NCI-H82 treated with DMSO at 0.1 percent for 48 hours (cell line): ENCODE measurements at regions not wholly inside any gene's neighbourhood (a gene's known extent, or its start where the extent isn't known, plus 50 kb on each side); places are given as distances from the start of the nearest gene placed in this dataset.

Experiments used
- DNase-seq: peaks from one replicate; lab custom pipeline; 2025; ENCODE audit not compliant: unreplicated experiment; lab: John Stamatoyannopoulos, UW

- no peak for DNase-seq
Measured at GRCh38 chr1:157292809-157293564, 154.8 kb upstream of the ETV3 start.

DNA sequence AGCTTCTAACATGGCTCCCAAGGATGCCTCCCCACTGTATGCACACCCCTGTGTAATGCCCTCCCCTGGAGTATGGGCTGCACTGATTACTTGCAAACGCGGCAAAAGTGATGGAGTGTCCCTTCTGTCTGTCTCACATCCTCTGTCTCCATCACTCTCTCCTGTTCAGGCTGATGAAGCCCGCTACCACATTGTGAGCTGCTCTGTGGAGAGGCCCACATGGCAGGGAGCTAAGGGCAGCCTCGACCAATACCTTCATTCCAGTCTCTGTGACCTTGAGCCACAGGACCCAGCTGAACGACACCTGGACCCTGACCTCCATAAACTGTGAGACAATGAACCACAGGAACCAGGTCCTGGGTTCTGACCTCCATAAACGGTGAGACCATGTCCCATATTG is 154.1 kb upstream of the ETV3 start:
- no peak for DNase-seq

- DNase-seq: no peak
Measured at GRCh38 chr1:157291083-157291482, 152.9 kb upstream of the ETV3 start.

DNA sequence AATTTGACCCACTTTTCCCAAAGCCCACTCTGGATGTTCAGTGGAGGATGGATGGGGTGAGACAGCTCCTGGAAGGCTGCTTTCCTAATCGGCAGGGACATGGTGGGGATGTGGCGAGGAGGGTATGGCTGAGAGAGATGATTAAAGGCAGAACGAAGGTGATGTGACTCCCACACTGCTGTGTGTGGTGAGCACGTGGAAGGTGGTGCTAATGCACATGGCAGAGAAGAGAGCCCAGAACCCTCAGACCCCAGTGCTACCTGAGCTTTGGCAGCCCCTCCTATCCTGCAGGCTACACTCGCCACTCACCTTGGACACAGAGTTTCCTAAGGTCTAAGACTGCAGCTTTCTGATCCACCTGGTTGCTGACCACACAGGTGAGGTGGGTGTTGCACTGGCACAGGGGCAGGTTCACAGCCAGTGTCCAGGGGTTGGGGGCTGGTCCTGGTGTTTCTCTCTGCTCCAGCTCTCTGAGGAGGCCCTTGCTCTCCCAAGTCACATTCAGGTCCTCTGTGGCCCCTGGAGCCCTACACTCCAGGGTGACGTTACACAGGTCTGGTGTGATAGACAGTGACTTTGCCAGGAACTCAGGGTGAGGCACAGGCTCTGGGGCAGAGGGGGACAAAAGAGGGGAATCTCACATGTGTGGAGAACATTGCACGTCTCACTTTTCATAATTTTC is 151.4 kb upstream of the ETV3 start:
- no peak for DNase-seq

GRCh38 chr1:157288996-157289395 is 150.8 kb upstream of the ETV3 start:
- DNase-seq: no peak

DNA sequence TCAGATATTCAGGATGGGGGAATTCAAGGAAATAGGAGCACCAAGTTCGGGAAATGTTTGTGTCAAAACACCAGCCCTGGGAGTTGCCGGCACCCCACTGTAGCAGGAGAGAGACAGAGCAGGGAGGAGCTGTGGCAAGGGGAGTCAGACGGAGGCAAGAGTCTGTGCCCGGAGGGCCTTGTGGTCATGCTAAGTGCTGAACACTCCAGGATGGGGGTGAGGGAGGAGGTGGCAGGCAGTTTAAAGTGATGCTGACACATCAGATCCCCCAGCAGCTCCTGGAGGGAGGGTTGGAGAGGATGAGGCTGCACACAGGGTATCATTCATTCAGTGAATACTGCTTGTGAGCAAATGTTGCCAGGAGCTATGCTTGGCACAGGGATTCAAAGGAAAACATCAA is 150.3 kb upstream of the ETV3 start:
- no peak for DNase-seq

GRCh38 chr1:157288006-157288405 is 149.8 kb upstream of the ETV3 start:
- no peak for DNase-seq

DNA sequence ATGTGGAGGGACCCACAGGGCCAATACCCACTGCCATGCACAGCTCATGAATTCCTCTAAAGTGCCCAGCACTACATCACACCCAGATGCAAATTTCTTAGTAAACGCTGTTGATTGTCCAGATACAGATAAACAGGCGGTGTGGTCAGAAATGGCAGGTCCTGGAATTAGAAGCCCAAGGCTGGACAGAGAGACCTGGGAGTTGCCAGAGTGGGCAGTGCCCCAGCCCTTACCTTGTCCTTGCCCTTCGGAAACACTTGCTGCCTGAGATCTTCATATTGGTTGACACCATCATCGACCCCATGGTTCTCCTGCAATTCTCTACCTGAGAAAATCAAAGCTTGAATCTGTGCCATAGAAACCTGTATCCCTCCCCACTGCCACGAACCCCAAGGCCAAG is 149.3 kb upstream of the ETV3 start:
- no peak for DNase-seq

DNA sequence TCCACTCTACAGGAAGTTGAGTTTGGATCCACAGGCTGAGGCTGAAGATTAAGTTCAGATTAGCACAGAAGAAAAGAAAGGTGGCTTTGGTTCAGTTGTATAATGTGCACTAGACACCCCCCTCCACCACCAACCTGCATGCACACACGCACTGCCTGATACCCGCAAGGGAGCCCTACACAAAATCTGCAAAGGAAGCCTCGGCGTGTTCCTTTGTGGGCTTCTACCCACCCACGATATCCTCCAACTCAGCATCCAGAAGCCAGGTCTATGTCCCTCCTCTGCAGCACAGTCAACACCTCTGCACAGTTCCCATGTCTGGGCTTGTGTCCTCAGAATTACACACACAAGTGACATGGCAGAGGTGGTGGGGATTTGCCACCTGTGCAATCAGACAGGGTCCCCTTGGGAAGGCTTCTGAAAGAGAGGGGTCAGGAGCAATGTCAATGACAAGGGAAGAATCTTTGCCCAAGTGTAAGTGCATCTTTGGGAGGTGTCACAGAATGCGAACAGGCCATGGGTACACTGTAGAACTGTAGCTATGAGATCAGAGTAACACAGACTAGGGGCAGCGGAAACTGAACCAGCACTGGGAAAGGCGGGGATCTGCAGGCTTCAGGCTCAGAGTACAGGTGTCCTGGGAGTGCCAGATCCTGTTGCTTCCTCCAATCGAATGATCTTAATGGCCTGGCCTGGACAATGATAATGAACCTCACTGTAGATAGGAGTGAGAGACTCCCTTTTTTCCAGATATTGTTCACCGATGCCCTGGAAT is 148.6 kb upstream of the ETV3 start:
- no peak for DNase-seq

- no peak for DNase-seq
Measured at GRCh38 chr1:157286096-157286495, 147.9 kb upstream of the ETV3 start.

DNA sequence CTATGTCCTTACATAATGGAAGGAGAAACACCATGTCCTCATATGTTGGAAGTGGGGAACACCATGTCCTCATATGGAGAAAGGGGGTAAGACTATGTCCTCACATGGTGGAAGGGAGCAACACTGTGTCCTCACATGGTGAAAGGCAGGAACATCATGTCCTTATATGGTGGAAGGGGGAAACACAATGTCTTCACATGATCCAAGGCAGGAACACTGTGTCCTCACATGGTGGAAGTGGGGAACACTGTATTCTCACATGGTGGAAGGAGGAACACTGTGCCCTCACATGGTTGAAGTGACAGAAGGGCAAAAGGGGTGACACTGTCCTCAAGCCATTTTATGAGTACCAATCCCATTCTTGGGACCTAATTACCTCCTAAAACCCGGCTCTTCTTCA is 146.3 kb upstream of the ETV3 start:
- DNase-seq: no peak

GRCh38 chr1:157279802-157280140 is 141.6 kb upstream of the ETV3 start:
- no peak for DNase-seq

GRCh38 chr1:157279138-157279801 is 141.1 kb upstream of the ETV3 start:
- no peak for DNase-seq

- DNase-seq: no peak
Measured at GRCh38 chr1:157278383-157279137, 140.4 kb upstream of the ETV3 start.

DNA sequence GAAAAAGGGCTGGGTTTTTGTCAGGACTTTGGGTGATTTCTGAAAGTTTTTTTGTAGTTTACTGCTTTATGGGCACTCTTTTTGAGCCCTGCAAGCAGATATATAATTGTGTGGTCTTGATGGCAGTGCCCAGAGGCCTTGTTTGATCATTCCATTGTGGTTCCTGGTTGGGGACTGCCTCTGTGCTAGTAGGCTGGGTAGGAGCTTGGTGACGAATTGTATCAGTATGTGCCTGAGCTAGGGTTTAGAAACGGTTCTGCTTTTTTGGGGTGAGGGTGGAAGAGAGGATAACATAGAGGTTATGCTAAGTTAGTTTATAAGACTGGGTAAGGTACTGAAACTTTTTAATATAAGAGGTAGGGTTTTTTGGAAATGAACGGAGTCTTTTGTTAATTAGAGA is 139.7 kb upstream of the ETV3 start:
- no peak for DNase-seq

GRCh38 chr1:157277281-157277680 is 139.1 kb upstream of the ETV3 start:
- no peak for DNase-seq

- DNase-seq: no peak
Measured at GRCh38 chr1:157274698-157275534, 136.7 kb upstream of the ETV3 start.

DNA sequence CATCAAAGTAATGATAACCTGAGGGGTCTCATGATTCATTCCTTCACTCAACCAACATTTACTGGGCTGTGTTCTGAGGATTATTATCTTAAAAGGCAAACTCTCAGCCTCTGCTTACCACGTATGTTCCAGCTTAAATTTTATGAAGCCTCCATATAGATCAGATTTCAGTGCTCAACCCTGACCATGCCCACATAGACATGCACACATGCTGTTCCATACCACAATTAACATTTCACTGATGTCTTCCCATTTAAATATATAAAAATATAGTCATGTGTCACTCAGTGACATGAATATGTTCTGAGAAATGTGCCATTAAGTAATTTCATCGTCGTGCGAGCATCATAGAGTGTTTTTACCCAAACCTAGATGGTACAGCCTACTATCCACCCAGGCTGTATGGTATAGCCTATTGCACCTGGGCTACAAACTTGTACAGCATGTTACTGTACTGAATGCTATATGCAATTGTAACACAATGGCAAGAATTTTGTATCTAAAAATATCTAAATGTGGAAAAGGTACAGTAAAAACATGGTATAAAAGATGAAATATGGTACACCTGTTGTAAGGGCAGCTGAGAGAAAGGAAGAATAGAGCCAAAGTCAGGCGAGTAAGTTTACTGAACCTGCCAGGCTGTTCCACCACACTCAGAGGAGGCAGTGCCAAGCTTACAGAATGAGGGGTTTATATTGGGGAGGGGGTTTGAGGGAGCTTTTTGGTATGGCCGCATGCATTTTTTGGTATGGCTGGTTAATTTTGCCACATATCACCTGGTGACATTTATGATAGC is 134.7 kb upstream of the ETV3 start:
- no peak for DNase-seq

DNA sequence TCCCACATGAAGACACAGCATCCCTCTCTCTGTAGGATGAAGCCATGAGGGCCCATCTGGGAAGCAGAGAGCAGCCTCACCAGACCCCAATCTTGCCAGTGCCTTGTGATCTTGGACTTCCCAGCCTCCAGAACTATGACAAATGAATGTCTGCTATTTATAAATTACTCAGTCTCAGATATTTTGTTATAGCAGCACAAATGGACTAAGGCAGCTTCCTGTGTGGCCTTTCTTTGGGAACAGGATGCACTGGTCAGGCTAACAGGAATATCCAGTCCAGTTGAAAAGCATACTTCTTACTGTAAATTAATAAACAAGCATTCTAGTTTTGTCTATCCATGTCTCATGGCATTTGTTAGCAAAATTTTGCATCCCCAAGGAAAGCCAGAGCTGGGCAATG is 134.1 kb upstream of the ETV3 start:
- no peak for DNase-seq
